Activated CD8-positive, alpha-beta memory T cell treated with anti-CD3 and anti-CD28 coated beads, Interleukin-2, amount 10 ng/mL, durations not matched to agents 7 days and 5 days (primary cell): ENCODE measurements at regions not wholly inside any gene's neighbourhood (a gene's known extent, or its start where the extent isn't known, plus 50 kb on each side); places are given as distances from the start of the nearest gene placed in this dataset.
"Not testable (repeated sequence)": the region's sequence is repeated elsewhere in the genome, so short reads cannot be mapped to it uniquely, and the experiment has no call there.

Experiments
- ATAC-seq: fragments of 150-1000 bp; cut with Tn5 transposase; one replicate; pipeline ENCODE4 v1.10.0; 2021; ENCODE audit warnings: moderate library complexity
- CTCF ChIA-PET: fragments of 350-600 bp; sonication (Branson Sonifier 250); formaldehyde crosslinking; loops from one replicate; lab custom pipeline; 2021; ENCODE audit warnings: antibody characterized with exemption; lab: Charles Lee
- DNase-seq: peaks from one replicate; pipeline ENCODE4 v3.0.0-alpha.2; 2020
- H3K27ac Mint-ChIP-seq: one replicate; pipeline ENCODE4 v1.8.0; 2021; ENCODE audit warnings: mild to moderate bottlenecking, mixed read lengths
- H3K27me3 Mint-ChIP-seq: one replicate; pipeline ENCODE4 v1.8.0; 2021; ENCODE audit warnings: mixed read lengths
- H3K36me3 Mint-ChIP-seq: one replicate; pipeline ENCODE4 v1.8.0; 2021; ENCODE audit warnings: mild to moderate bottlenecking, mixed read lengths
- H3K4me1 Mint-ChIP-seq: one replicate; pipeline ENCODE4 v1.8.0; 2021; ENCODE audit warnings: mixed read lengths
- H3K4me3 Mint-ChIP-seq: one replicate; pipeline ENCODE4 v1.8.0; 2021; ENCODE audit warnings: mild to moderate bottlenecking, moderate library complexity, mixed read lengths
- H3K9me3 Mint-ChIP-seq: one replicate; pipeline ENCODE4 v1.8.0; 2022; ENCODE audit warnings: low read depth, mixed read lengths

DNA sequence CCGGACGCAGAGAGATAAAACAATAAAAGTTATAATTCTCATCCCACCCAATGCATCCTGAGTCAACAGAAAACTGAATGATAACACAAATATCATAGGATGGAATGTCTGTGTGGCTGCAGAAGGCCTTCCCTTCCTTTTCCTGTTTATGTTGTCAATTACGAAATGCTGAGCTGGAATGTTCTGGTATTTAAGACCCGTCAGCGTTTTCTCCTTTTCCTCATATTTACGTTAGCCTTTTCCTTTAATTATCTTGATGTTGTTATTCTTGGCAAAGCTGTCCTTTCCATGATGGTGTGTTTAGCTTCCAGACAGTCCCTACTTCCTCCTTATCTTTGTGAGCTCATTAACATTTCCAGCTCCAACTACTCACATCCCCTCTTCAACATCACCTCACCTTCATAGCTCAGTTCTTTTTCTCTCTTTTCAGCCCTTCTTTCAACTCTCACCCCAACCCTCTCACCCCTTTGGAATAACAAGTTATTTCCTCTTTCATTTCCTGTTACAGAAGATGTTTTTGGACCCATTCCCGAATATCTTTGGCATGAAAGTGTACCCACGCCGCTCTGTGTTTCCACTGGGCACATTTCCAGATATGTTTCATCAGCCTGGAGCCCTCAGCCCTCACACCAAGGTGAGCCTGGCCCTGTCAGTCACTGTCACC lies 221.6 kb downstream of the NR2F1-AS1 start:
- no peaks in the 10 kb centered on the region for H3K27me3 Mint-ChIP-seq
- DNase-seq (no peak), ATAC-seq (no peak)
- no peaks in the 10 kb centered on the region for H3K9me3 Mint-ChIP-seq
- no peaks in the 10 kb centered on the region for H3K4me1 Mint-ChIP-seq
- H3K4me3 Mint-ChIP-seq, result no peak overlapping the region
- H3K36me3 Mint-ChIP-seq, result no peaks in the 10 kb centered on the region
- CTCF ChIA-PET, result no interaction called here
- no peak overlapping the region for H3K27ac Mint-ChIP-seq

DNA sequence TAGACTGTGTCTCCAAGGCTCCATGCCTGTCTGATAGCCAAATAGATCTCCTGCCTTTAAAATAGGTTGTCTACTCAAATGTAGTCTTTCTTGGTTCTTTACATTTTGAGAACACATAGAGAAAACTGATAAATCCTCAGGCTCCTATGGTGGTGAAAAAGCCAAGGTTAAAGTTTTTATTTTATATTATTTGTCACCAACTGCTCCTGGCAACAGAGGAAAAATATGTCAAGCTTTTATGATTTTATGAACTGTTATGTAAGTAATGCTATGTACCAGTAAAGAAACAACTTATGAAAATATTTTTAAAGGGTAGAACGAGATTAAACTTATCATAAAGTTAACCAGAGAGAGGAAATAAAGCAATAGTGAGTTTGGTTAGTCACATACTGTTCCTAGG lies 222.8 kb downstream of the NR2F1-AS1 start:
- DNase-seq (no peak), ATAC-seq (no peak)
- Mint-ChIP-seq H3K27ac (no peak overlapping the region), H3K4me3 (no peak overlapping the region), H3K27me3 (no peaks in the 10 kb centered on the region), H3K36me3 (no peaks in the 10 kb centered on the region), H3K4me1 (no peaks in the 10 kb centered on the region), H3K9me3 (no peaks in the 10 kb centered on the region)
- CTCF ChIA-PET, result no interaction called here

DNA sequence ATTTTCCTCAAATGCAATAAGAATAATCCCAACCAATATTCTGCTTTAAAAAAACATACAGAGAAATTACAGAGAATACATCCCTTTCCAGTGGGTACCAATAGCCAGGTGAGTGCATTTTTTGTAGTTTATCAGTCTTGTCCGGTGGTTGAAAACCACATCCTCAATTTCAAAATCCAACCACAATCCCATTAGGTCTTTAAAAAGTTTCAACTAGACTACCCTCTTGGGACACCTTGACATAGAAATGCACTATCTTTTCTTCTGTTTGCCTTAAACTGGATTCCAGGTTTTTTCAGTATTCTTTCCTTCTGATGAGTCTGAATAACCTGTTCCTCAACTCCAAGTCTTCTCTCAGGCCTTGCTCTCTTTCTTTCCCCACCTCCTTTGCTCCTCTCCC lies 223.3 kb downstream of the NR2F1-AS1 start:
- H3K4me1 Mint-ChIP-seq, result no peaks in the 10 kb centered on the region
- DNase-seq (no peak), ATAC-seq (no peak)
- no peaks in the 10 kb centered on the region for H3K36me3 Mint-ChIP-seq
- H3K27me3 Mint-ChIP-seq, result no peaks in the 10 kb centered on the region
- CTCF ChIA-PET, result no interaction called here
- no peaks in the 10 kb centered on the region for H3K9me3 Mint-ChIP-seq
- no peak overlapping the region for H3K27ac Mint-ChIP-seq
- no peak overlapping the region for H3K4me3 Mint-ChIP-seq

DNA sequence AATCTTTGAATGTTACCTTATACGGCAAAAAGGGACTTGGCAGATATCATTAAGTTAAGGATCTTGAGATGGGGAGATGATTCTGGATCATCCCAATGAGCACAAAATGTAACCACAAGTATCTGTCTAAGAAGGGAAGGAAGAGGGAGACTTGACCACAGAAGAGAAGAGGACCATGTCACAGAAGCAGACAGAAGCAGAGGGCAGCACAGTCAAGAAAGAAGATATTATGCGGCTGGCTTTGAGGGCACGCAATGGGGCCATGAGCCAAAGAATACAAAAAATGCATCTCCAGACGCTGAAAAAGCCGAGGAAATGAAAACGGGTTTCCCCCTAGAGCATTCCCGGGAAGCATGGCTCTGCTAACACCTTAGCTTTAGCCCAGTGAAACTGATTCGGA lies 225.3 kb downstream of the NR2F1-AS1 start:
- no peaks in the 10 kb centered on the region for H3K36me3 Mint-ChIP-seq
- no peak overlapping the region for H3K27ac Mint-ChIP-seq
- H3K4me3 Mint-ChIP-seq, result no peak overlapping the region
- ATAC-seq, result no peak
- CTCF ChIA-PET, result no interaction called here
- H3K27me3 Mint-ChIP-seq, result no peaks in the 10 kb centered on the region
- no peak for DNase-seq
- H3K4me1 Mint-ChIP-seq, result no peaks in the 10 kb centered on the region
- peaks cover 4% of the 10 kb centered on the region for H3K9me3 Mint-ChIP-seq

DNA sequence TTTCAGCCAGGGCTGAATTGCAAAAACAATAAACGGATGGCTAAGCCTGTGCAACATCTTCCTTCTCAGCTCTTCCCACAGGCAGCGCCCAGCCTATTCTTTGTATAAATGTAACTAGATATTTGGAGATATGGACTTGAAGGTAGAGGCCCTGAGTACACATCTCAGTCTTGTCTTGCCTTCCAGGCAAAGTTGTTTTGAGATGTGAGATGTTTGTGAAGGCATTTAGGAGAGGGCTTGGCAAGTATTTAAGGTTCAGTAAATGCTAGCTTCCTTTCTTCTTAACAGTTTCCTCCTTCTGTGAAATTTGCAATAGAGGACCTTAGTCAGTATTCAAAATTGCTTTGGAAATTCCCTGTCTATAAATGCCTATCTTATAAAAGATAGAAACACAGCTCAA lies 228.8 kb downstream of the NR2F1-AS1 start:
- Mint-ChIP-seq H3K36me3 (no peaks in the 10 kb centered on the region), H3K27ac (no peak overlapping the region), H3K4me1 (no peaks in the 10 kb centered on the region), H3K4me3 (no peak overlapping the region), H3K27me3 (no peaks in the 10 kb centered on the region), H3K9me3 (peaks cover 4% of the 10 kb centered on the region)
- ATAC-seq, result no peak
- CTCF ChIA-PET, result no interaction called here
- DNase-seq, result no peak

DNA sequence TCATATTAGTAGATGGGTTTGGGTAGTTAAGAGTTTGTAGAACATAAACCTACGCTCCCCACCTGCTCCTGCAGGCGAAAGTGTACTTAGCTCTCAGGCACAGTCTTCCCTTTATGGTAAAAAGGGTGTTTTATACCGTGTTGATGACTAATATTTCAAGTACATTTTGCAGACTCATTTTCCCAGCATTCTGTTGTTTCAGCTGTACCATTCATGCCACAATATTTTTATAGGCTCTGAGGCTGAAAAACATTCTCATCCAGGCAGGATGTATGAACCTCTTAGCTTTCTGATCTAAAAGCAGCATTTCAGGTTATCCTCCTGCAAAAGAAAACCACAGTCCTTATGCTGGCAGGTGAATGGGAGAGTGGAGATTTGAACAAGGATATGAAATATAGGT lies 231.4 kb downstream of the NR2F1-AS1 start:
- Mint-ChIP-seq H3K4me3 (no peak overlapping the region), H3K4me1 (no peaks in the 10 kb centered on the region), H3K9me3 (peaks cover 4% of the 10 kb centered on the region), H3K36me3 (no peaks in the 10 kb centered on the region), H3K27ac (no peak overlapping the region), H3K27me3 (no peaks in the 10 kb centered on the region)
- DNase-seq (no peak), ATAC-seq (no peak)
- CTCF ChIA-PET, result no interaction called here

DNA sequence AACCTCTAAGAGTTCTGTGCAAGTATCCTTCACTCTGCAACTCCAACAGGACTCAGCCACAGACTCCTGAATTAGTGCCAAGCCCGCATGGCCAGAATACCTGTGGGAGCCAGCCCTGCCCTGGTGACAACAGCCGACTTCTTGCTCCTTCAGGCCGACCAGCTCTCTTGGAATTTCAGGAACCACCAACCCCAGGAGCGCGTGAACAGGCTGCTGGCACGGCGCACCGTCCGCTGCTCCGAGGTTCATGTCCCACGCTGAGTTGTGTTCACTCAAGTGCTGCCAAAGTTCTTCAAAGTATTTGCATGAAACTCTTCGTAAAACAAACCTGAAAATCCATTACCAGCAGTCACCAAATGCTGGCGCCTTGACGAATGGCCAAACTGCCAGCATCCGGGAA lies 232.8 kb downstream of the NR2F1-AS1 start:
- Mint-ChIP-seq H3K9me3 (peaks cover 4% of the 10 kb centered on the region), H3K4me3 (no peak overlapping the region), H3K27ac (no peak overlapping the region), H3K27me3 (no peaks in the 10 kb centered on the region), H3K36me3 (no peaks in the 10 kb centered on the region), H3K4me1 (no peaks in the 10 kb centered on the region)
- DNase-seq, result no peak
- ATAC-seq, result no peak
- CTCF ChIA-PET, result no interaction called here

DNA sequence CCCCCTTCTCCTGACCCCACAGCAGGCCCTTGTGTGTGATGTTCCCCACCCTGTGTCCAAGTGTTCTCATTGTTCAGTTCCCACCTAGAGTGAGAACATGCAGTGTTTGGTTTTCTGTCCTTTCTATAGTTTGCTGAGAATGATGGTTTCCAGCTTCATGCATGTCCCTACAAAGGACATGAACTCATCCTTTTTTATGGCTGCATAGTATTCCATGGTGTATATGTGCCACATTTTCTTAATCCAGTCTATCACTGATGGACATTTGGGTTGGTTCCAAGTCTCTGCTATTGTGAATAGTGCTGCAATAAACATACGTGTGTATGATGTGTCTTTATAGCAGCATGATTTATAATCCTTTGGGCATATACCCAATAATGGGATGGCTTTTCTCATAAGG lies 234.2 kb downstream of the NR2F1-AS1 start:
- H3K36me3 Mint-ChIP-seq, ATAC-seq, H3K4me3 Mint-ChIP-seq, H3K27ac Mint-ChIP-seq, H3K9me3 Mint-ChIP-seq, H3K4me1 Mint-ChIP-seq, H3K27me3 Mint-ChIP-seq, CTCF ChIA-PET, DNase-seq: not testable (repeated sequence)

DNA sequence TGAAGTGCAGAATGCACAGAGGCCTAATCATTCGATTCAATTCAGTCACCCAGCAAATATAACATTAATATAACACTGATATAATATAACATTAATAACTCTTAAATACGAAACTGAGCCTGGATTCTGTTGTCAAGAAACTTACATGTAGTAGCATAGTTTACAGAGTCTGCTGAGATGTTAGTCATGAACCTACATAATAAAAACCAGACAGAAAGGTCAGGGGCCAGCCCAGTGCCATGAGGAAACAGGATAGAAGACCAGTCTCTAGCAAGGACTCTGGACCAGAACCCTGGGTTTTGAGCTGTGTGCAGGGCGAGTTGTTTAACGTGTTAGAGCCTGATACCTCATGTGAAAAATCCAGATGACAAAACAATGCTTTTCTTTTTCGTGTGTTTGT lies 234.7 kb downstream of the NR2F1-AS1 start:
- Mint-ChIP-seq H3K4me1 (no peaks in the 10 kb centered on the region), H3K9me3 (peaks cover 4% of the 10 kb centered on the region), H3K27me3 (no peaks in the 10 kb centered on the region), H3K27ac (no peak overlapping the region), H3K36me3 (no peaks in the 10 kb centered on the region), H3K4me3 (no peak overlapping the region)
- DNase-seq (no peak), ATAC-seq (no peak)
- CTCF ChIA-PET, result no interaction called here

DNA sequence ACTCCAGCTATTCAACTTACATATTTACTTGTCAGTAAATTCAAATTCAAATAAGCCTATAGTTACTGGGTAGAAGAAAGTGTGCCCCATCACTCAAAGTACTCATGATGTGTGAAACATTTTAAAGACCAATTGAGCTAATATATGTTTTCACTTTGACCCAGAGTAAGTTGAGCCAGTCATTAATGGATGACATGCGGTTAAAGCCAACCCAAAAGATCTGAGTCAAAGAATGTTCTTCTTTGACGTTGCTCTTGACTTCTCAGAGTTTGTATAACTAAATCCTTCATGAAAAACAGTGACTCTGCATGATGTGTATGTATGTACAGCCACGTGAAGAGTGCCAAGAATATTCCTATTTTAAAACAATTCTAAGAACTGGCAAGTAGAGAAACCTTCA lies 237.4 kb downstream of the NR2F1-AS1 start:
- DNase-seq, result no peak
- Mint-ChIP-seq H3K9me3 (no peaks in the 10 kb centered on the region), H3K4me1 (no peaks in the 10 kb centered on the region), H3K27me3 (no peaks in the 10 kb centered on the region), H3K36me3 (no peaks in the 10 kb centered on the region), H3K27ac (no peak overlapping the region), H3K4me3 (no peak overlapping the region)
- CTCF ChIA-PET, result no interaction called here
- no peak for ATAC-seq

DNA sequence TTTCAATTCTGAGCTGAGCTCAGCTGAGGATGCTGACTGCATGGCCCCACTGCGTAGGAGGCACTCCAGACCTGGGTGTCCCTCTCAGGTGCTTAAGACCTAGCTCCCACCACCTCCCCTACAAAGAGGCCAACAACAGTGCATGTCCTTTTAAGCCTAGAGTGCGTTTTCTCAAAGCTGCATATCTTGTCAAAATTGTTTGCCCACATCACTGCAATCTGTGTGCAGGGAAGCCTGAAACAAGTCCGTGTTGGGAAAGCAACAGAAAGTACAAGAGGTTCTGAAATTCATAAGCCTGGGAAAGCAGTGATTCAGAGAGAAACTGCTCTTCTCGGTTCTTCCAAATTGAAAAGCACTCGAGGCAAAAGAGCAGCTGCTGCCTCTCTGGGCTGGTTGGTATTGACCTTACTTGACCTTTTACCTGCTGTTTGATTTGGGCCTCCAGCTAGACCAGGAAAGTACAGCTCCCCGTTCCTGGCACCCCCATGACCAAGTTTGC lies 238.4 kb downstream of the NR2F1-AS1 start:
- Mint-ChIP-seq H3K4me3 (no peak overlapping the region), H3K36me3 (no peaks in the 10 kb centered on the region), H3K4me1 (no peaks in the 10 kb centered on the region), H3K9me3 (no peaks in the 10 kb centered on the region), H3K27me3 (no peaks in the 10 kb centered on the region), H3K27ac (no peak overlapping the region)
- ATAC-seq, result no peak
- CTCF ChIA-PET, result no interaction called here
- no peak for DNase-seq

DNA sequence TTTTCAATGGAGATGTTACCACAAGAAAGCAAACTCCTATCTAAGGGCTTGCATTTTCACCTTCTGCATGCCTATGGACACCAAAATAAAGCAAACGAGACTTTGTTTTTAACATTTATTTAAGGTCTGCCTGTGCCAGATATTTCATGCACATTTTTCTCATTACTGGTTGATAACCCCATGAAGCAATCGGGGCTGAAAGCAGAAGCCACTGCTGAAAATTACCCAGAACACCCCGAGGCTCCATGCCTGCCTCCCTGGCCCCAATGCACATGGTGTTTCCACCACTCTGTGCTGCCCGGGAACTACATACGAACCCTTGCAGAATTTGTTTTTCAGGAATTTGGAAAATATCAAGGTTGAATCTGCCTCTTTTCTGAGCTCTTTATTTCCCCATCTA lies 240.1 kb downstream of the NR2F1-AS1 start:
- CTCF ChIA-PET, result no interaction called here
- Mint-ChIP-seq H3K4me3 (no peak overlapping the region), H3K27ac (no peak overlapping the region), H3K4me1 (no peaks in the 10 kb centered on the region), H3K9me3 (no peaks in the 10 kb centered on the region), H3K36me3 (no peaks in the 10 kb centered on the region), H3K27me3 (no peaks in the 10 kb centered on the region)
- no peak for ATAC-seq
- no peak for DNase-seq

DNA sequence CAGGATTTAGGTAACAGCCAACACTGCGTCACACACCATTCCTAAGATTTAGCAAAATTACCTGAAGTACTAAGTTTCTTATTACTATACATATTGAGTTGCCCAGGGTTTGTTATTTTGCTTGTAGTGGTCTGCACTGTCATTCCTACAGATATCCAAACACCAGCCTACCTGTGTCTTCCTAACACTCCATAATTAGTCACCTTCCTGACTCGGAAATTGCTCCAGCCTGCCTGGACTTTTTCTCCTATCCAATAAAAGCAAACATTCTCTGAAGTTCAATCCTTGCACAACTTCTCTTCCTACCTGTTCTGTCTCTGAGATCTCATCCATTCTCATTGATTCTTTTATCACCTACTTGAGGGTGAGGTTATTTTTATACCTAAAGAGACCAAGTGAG lies 243.9 kb downstream of the NR2F1-AS1 start:
- ATAC-seq, result no peak

DNA sequence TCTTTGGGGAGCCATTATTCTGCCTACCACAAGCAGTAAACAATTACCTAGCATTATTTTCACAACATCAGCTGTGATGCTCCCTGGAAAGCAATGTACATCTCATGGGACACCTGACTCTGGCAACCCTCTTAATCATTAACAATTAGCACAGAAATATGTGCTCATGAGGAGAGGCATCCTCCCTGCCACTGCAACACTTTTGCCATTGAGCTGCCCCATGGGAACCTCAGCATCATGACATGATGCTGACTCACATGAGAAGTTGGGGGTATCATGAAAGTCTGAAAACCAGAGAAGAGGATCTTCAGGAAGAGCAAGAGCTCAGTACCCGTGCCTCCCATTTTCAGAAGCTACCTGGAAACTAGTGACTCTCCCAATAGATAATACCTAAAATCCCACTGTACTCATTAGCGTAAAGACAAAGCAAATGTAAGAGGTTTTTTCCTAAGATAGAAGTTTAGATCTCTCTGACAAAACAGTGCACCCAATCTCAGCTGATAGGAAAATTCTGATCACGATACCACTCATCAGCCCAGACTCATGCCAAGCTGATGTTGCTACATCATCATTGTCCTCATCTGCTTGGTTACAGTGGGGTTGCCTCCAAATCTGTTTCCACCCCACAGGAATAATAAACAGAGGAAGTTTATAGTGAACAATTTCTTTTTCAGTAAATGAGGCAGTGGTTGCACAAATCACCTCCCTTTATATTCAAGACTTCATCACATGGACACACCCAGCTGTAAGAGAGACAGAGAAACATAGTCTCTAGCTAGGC lies 244.5 kb downstream of the NR2F1-AS1 start:
- H3K27me3 Mint-ChIP-seq, result no peaks in the 10 kb centered on the region
- H3K4me1 Mint-ChIP-seq, result no peaks in the 10 kb centered on the region
- no peak for ATAC-seq

More for the DNA sequence above, 243.9 kb downstream of the NR2F1-AS1 start:
- H3K27ac Mint-ChIP-seq, result no peak overlapping the region
- H3K36me3 Mint-ChIP-seq, result no peaks in the 10 kb centered on the region
- CTCF ChIA-PET, result no interaction called here
- no peaks in the 10 kb centered on the region for H3K4me1 Mint-ChIP-seq
- no peaks in the 10 kb centered on the region for H3K27me3 Mint-ChIP-seq
- H3K4me3 Mint-ChIP-seq, result no peak overlapping the region
- DNase-seq, result no peak
- no peaks in the 10 kb centered on the region for H3K9me3 Mint-ChIP-seq

More for the DNA sequence above, 244.5 kb downstream of the NR2F1-AS1 start:
- no peak overlapping the region for H3K27ac Mint-ChIP-seq
- no peak for DNase-seq
- no peaks in the 10 kb centered on the region for H3K36me3 Mint-ChIP-seq
- H3K9me3 Mint-ChIP-seq, result no peaks in the 10 kb centered on the region
- H3K4me3 Mint-ChIP-seq, result no peak overlapping the region
- CTCF ChIA-PET, result no interaction called here
